ENCODE measurements at regions not wholly inside any gene's neighbourhood (a gene's known extent, or its start where the extent isn't known, plus 50 kb on each side); places are given as distances from the start of the nearest gene placed in this dataset.

GRCh38 chr12:83313322-83313721 is 626.6 kb downstream of the TMTC2 start:
- no peak for FAIRE-seq
- dilution Hi-C loops (cut with MboI; ENCODE audit: extremely low pct_ligation_motif_present, low sequenced_read_pairs), result no loop called here
- no peak overlapping the region for H3K27ac ChIP-seq (ENCODE audit: control insufficient read depth, insufficient read depth, low read length)

GRCh38 chr12:83276904-83277303 is 590.2 kb downstream of the TMTC2 start:
- dilution Hi-C loops (cut with MboI; ENCODE audit: extremely low pct_ligation_motif_present, low sequenced_read_pairs), result no loop called here

More at GRCh38 chr12:83313322-83313721, 626.6 kb downstream of the TMTC2 start:
- Histone ChIP-seq H3K4me3 (ENCODE audit: control insufficient read depth in 2 of 3, extremely low read depth in 1 of 3, insufficient read depth in 2 of 3, low read depth in 1 of 3, low read length in 3 of 3) (no peak overlapping the region), H3K4me2 (ENCODE audit: control insufficient read depth, extremely low read depth, insufficient read depth, low read depth, low read length) (no peak overlapping the region), H3K79me2 (ENCODE audit: control insufficient read depth, insufficient read depth, low read length) (no peaks in the 10 kb centered on the region), H3K9me1 (ENCODE audit: control insufficient read depth, extremely low read depth, insufficient read depth, low read length) (no peaks in the 10 kb centered on the region), H3K4me1 (ENCODE audit: control insufficient read depth, extremely low read depth, insufficient read depth, low read length) (no peaks in the 10 kb centered on the region), H3K9me3 (ENCODE audit: control insufficient read depth, low read depth, low read length) (no peaks in the 10 kb centered on the region), H3K36me3 (ENCODE audit: control insufficient read depth in 2 of 2, extremely low read depth in 1 of 2, insufficient read depth in 2 of 2, low read length in 2 of 2) (no peaks in the 10 kb centered on the region), H4K20me1 (ENCODE audit: control insufficient read depth, extremely low read depth, insufficient read depth, low read length) (no peaks in the 10 kb centered on the region), H2AFZ (ENCODE audit: control insufficient read depth, low read length) (no peak overlapping the region), H3K9ac (ENCODE audit: control insufficient read depth, extremely low read depth, insufficient read depth, low read length) (no peak overlapping the region), H3K27me3 (ENCODE audit: control insufficient read depth, extremely low read depth, insufficient read depth, low read length) (no peaks in the 10 kb centered on the region)
- DNase-seq (ENCODE audit: low read depth, low spot score), result no peak
- TF ChIP-seq EZH2 (IDR thresholded peaks at IDR 0.05; ENCODE audit: low read length), result no peak
- no peak for TF ChIP-seq CTCF (optimal IDR thresholded peaks at IDR 0.05 in 1 of 3, IDR thresholded peaks at IDR 0.05 in 1 of 3, conservative IDR thresholded peaks at IDR 0.05 in 1 of 3; ENCODE audit: extremely low read depth in 1 of 3, insufficient read depth in 2 of 3, low read length in 3 of 3)

More at GRCh38 chr12:83276904-83277303, 590.2 kb downstream of the TMTC2 start:
- Histone ChIP-seq H2AFZ (ENCODE audit: control insufficient read depth, low read length) (no peak overlapping the region), H3K27me3 (ENCODE audit: control insufficient read depth, extremely low read depth, insufficient read depth, low read length) (no peaks in the 10 kb centered on the region), H3K36me3 (ENCODE audit: control insufficient read depth in 2 of 2, extremely low read depth in 1 of 2, insufficient read depth in 2 of 2, low read length in 2 of 2) (no peaks in the 10 kb centered on the region), H4K20me1 (ENCODE audit: control insufficient read depth, extremely low read depth, insufficient read depth, low read length) (no peaks in the 10 kb centered on the region), H3K27ac (ENCODE audit: control insufficient read depth, insufficient read depth, low read length) (no peak overlapping the region), H3K9ac (ENCODE audit: control insufficient read depth, extremely low read depth, insufficient read depth, low read length) (no peak overlapping the region), H3K4me3 (ENCODE audit: control insufficient read depth in 2 of 3, extremely low read depth in 1 of 3, insufficient read depth in 2 of 3, low read depth in 1 of 3, low read length in 3 of 3) (no peak overlapping the region), H3K79me2 (ENCODE audit: control insufficient read depth, insufficient read depth, low read length) (no peaks in the 10 kb centered on the region), H3K4me2 (ENCODE audit: control insufficient read depth, extremely low read depth, insufficient read depth, low read depth, low read length) (no peak overlapping the region), H3K9me3 (ENCODE audit: control insufficient read depth, low read depth, low read length) (no peaks in the 10 kb centered on the region), H3K4me1 (ENCODE audit: control insufficient read depth, extremely low read depth, insufficient read depth, low read length) (no peaks in the 10 kb centered on the region), H3K9me1 (ENCODE audit: control insufficient read depth, extremely low read depth, insufficient read depth, low read length) (no peaks in the 10 kb centered on the region)
- TF ChIP-seq EZH2 (IDR thresholded peaks at IDR 0.05; ENCODE audit: low read length), result no peak
- TF ChIP-seq CTCF (optimal IDR thresholded peaks at IDR 0.05 in 1 of 3, IDR thresholded peaks at IDR 0.05 in 1 of 3, conservative IDR thresholded peaks at IDR 0.05 in 1 of 3; ENCODE audit: extremely low read depth in 1 of 3, insufficient read depth in 2 of 3, low read length in 3 of 3), result no peak
- FAIRE-seq (no peak), DNase-seq (ENCODE audit: low read depth, low spot score) (no peak)

Measured in keratinocyte (primary cell).